ENCODE measurements at regions not wholly inside any gene's neighbourhood (a gene's known extent, or its start where the extent isn't known, plus 50 kb on each side); places are given as distances from the start of the nearest gene placed in this dataset.

- Mint-ChIP-seq H3K9me3 (no peaks in the 10 kb centered on the region), H3K27me3 (ENCODE audit: low read depth, poor library complexity) (peaks cover 26% of the 10 kb centered on the region), H3K4me1 (peaks cover 16% of the 10 kb centered on the region), H3K27ac (no peak overlapping the region), H3K4me3 (no peak overlapping the region), H3K36me3 (ENCODE audit: low read depth) (no peaks in the 10 kb centered on the region)
- TF ChIP-seq CTCF (IDR thresholded peaks at IDR 0.05) = no peak
- DNase-seq = no peak
Observed at GRCh38 chr9:89734600-89735041, 129.8 kb downstream of the GADD45G start.

- Mint-ChIP-seq H3K9me3 (no peaks in the 10 kb centered on the region), H3K4me1 (peaks cover 24% of the 10 kb centered on the region), H3K27me3 (ENCODE audit: low read depth, poor library complexity) (peaks cover 24% of the 10 kb centered on the region), H3K36me3 (ENCODE audit: low read depth) (no peaks in the 10 kb centered on the region), H3K27ac (no peak overlapping the region), H3K4me3 (no peak overlapping the region)
- no peak for TF ChIP-seq CTCF (IDR thresholded peaks at IDR 0.05)
- no peak for DNase-seq
Observed at GRCh38 chr9:89738137-89738932, 133.5 kb downstream of the GADD45G start.

GRCh38 chr9:89739511-89739910, 134.7 kb downstream of the GADD45G start:
- no peak for TF ChIP-seq CTCF (IDR thresholded peaks at IDR 0.05)
- Mint-ChIP-seq H3K4me3 (no peak overlapping the region), H3K4me1 (peaks cover 28% of the 10 kb centered on the region), H3K27ac (no peak overlapping the region), H3K9me3 (no peaks in the 10 kb centered on the region), H3K27me3 (ENCODE audit: low read depth, poor library complexity) (peaks cover 22% of the 10 kb centered on the region), H3K36me3 (ENCODE audit: low read depth) (no peaks in the 10 kb centered on the region)
- no peak for DNase-seq

- Mint-ChIP-seq H3K27me3 (ENCODE audit: low read depth, poor library complexity) (peaks cover 22% of the 10 kb centered on the region), H3K36me3 (ENCODE audit: low read depth) (no peaks in the 10 kb centered on the region), H3K27ac (no peak overlapping the region), H3K4me1 (peaks cover 27% of the 10 kb centered on the region), H3K9me3 (no peaks in the 10 kb centered on the region), H3K4me3 (no peak overlapping the region)
- no peak for TF ChIP-seq CTCF (IDR thresholded peaks at IDR 0.05)
- no peak for DNase-seq
Observed at GRCh38 chr9:89739916-89740315, 135.1 kb downstream of the GADD45G start.

GRCh38 chr9:89740722-89741121, 135.9 kb downstream of the GADD45G start:
- no peak for DNase-seq
- TF ChIP-seq CTCF (IDR thresholded peaks at IDR 0.05) = no peak
- H3K27ac Mint-ChIP-seq = no peak overlapping the region
- H3K4me3 Mint-ChIP-seq = no peak overlapping the region
- H3K27me3 Mint-ChIP-seq (ENCODE audit: low read depth, poor library complexity) = peaks cover 20% of the 10 kb centered on the region
- no peaks in the 10 kb centered on the region for H3K36me3 Mint-ChIP-seq (ENCODE audit: low read depth)
- H3K4me1 Mint-ChIP-seq = peaks cover 31% of the 10 kb centered on the region
- H3K9me3 Mint-ChIP-seq = no peaks in the 10 kb centered on the region

- no peak overlapping the region for H3K4me3 Mint-ChIP-seq
- H3K36me3 Mint-ChIP-seq (ENCODE audit: low read depth) = no peaks in the 10 kb centered on the region
- H3K27ac Mint-ChIP-seq = no peak overlapping the region
- peaks cover 18% of the 10 kb centered on the region for H3K27me3 Mint-ChIP-seq (ENCODE audit: low read depth, poor library complexity)
- peaks cover 44% of the 10 kb centered on the region for H3K4me1 Mint-ChIP-seq
- TF ChIP-seq CTCF (IDR thresholded peaks at IDR 0.05) = no peak
- H3K9me3 Mint-ChIP-seq = no peaks in the 10 kb centered on the region
- DNase-seq = no peak
Observed at GRCh38 chr9:89742660-89743059, 137.8 kb downstream of the GADD45G start.
